Progenitor cell of endocrine pancreas (in vitro differentiated cells): ENCODE measurements at regions not wholly inside any gene's neighbourhood (a gene's known extent, or its start where the extent isn't known, plus 50 kb on each side); places are given as distances from the start of the nearest gene placed in this dataset.

ENCODE experiments used
- DNase-seq: peaks from one replicate; pipeline ENCODE4 v3.0.0; 2021; ENCODE audit warnings: low spot score; ENCODE audit not compliant: unreplicated experiment
- H3K27ac Mint-ChIP-seq: 2 replicates; pipeline ENCODE4 v1.8.0; 2021; ENCODE audit warnings: mild to moderate bottlenecking, moderate library complexity, mixed read lengths
- H3K27me3 Mint-ChIP-seq: 2 replicates; pipeline ENCODE4 v1.8.0; 2021; ENCODE audit warnings: mixed read lengths
- H3K36me3 Mint-ChIP-seq: 2 replicates; pipeline ENCODE4 v1.8.0; 2022; ENCODE audit warnings: mixed read lengths; ENCODE audit not compliant: insufficient read depth
- H3K4me1 Mint-ChIP-seq: 2 replicates; pipeline ENCODE4 v1.8.0; 2021; ENCODE audit warnings: low read depth, mixed read lengths
- H3K4me3 Mint-ChIP-seq: 2 replicates; pipeline ENCODE4 v1.8.0; 2021; ENCODE audit warnings: low read depth, mild to moderate bottlenecking, moderate library complexity, mixed read lengths
- H3K9me3 Mint-ChIP-seq: 2 replicates; pipeline ENCODE4 v1.8.0; 2021; ENCODE audit warnings: low read depth, mixed read lengths
- CTCF ChIP-seq: fragments of 200-600 bp; sonication (generic); IDR thresholded peaks from one replicate; pipeline ENCODE4 v1.5.0; 2021; ENCODE audit warnings: antibody characterized with exemption, mild to moderate bottlenecking; ENCODE audit not compliant: unreplicated experiment

DNA sequence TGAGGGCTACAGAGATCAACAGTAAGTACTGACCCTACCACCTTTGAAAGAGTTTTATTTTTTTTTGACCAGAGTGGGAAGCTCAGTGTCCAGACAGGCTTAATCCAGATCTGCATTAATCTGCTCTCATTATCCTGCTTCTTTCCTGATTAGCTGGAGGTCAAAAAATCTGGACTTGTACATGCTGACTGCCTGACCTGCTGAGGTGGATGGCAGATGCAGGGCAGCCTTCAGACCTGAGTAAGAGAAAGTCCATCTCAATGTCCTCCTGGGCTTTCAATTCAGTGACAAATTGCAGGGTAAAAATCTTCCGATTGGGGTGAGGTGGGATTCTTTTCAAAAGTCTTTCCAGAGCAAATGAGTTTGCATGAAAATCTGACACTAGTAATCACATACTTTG is 998.8 kb upstream of the PIK3C3 start:
- no peak overlapping the region for H3K4me3 Mint-ChIP-seq
- H3K27ac Mint-ChIP-seq = no peak overlapping the region
- peaks cover 5% of the 10 kb centered on the region for H3K9me3 Mint-ChIP-seq
- no peaks in the 10 kb centered on the region for H3K36me3 Mint-ChIP-seq
- no peaks in the 10 kb centered on the region for H3K27me3 Mint-ChIP-seq
- TF ChIP-seq CTCF = no peak
- H3K4me1 Mint-ChIP-seq = peaks cover 6% of the 10 kb centered on the region
- no peak for DNase-seq

- no peak overlapping the region for H3K27ac Mint-ChIP-seq
Observed at GRCh38 chr18:40955351-40955750, 999.7 kb upstream of the PIK3C3 start.

GRCh38 chr18:40949114-40949950 is 1005.7 kb upstream of the PIK3C3 start:
- no peaks in the 10 kb centered on the region for H3K27me3 Mint-ChIP-seq
- TF ChIP-seq CTCF = no peak
- H3K9me3 Mint-ChIP-seq = peaks cover 5% of the 10 kb centered on the region
- no peak overlapping the region for H3K4me3 Mint-ChIP-seq
- no peaks in the 10 kb centered on the region for H3K36me3 Mint-ChIP-seq
- no peak for DNase-seq
- H3K27ac Mint-ChIP-seq = peak overlapping the region; percentile 71
- peaks cover 10% of the 10 kb centered on the region for H3K4me1 Mint-ChIP-seq

More at GRCh38 chr18:40955351-40955750, 999.7 kb upstream of the PIK3C3 start:
- Mint-ChIP-seq H3K27me3 (no peaks in the 10 kb centered on the region), H3K9me3 (peaks cover 5% of the 10 kb centered on the region), H3K4me3 (no peak overlapping the region), H3K4me1 (peaks cover 8% of the 10 kb centered on the region), H3K36me3 (no peaks in the 10 kb centered on the region)
- TF ChIP-seq CTCF = no peak
- DNase-seq = no peak

- no peak for DNase-seq
- Mint-ChIP-seq H3K27ac (no peak overlapping the region), H3K9me3 (no peaks in the 10 kb centered on the region), H3K4me3 (no peak overlapping the region), H3K27me3 (no peaks in the 10 kb centered on the region), H3K4me1 (peaks cover 5% of the 10 kb centered on the region), H3K36me3 (no peaks in the 10 kb centered on the region)
- TF ChIP-seq CTCF = no peak
Observed at GRCh38 chr18:40944576-40944975, 1010.5 kb upstream of the PIK3C3 start.

- H3K4me1 Mint-ChIP-seq = no peaks in the 10 kb centered on the region
- no peak for DNase-seq
- H3K27ac Mint-ChIP-seq = no peak overlapping the region
- TF ChIP-seq CTCF = no peak
- no peak overlapping the region for H3K4me3 Mint-ChIP-seq
- peaks cover 5% of the 10 kb centered on the region for H3K9me3 Mint-ChIP-seq
- H3K27me3 Mint-ChIP-seq = no peaks in the 10 kb centered on the region
- H3K36me3 Mint-ChIP-seq = no peaks in the 10 kb centered on the region
Observed at GRCh38 chr18:40939656-40940515, 1015.1 kb upstream of the PIK3C3 start.
